GM12891 (cell line): ENCODE measurements at regions not wholly inside any gene's neighbourhood (a gene's known extent, or its start where the extent isn't known, plus 50 kb on each side); places are given as distances from the start of the nearest gene placed in this dataset.

Experiments used
- POLR2A ChIP-seq: IDR thresholded peaks from 2 replicates; pipeline ENCODE4 v1.6.1; 2011; ENCODE audit warnings: low read depth, low read length, control low read depth
- POLR2AphosphoS5 ChIP-seq: IDR thresholded peaks from 2 replicates; pipeline ENCODE4 v1.6.1; 2011; ENCODE audit warnings: low read depth, low read length, control low read depth

DNA sequence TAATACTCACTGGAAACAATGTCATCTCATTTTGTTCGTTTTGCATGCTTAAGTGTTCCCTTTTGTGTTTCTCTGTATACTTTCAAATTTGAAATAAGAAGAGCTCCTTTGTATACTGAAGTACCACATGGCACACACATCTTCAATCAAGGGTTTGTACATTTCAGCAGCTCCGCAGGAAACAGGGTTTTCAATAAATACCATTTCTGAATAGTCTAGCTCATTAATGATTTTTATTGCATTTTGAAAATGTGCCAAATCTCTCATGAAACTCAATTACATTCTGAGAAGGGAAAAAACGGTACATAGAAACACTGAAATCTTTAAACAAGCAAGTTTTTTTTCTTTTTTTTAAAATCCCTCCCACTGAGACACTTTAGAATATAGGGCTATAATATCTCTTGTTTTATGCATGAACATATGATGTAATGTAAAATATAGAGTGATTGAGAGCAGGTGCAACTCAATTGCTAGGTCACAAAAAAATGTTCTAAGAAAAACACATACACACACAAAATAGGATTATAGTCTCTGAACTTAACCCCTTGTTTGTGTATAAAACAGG is 914.2 kb upstream of the PCDH7 start:
- TF ChIP-seq POLR2A, result no peak
- TF ChIP-seq POLR2AphosphoS5, result no peak
